Nephron (organoid): ENCODE measurements at regions not wholly inside any gene's neighbourhood (a gene's known extent, or its start where the extent isn't known, plus 50 kb on each side); places are given as distances from the start of the nearest gene placed in this dataset.

ENCODE experiments used
- H3K27ac Mint-ChIP-seq, 3 experiments: 2 replicates each; pipeline ENCODE4 v1.8.0; 2020; ENCODE audit warnings: mixed read lengths in 3 of 3, mild to moderate bottlenecking in 2 of 3, moderate library complexity in 1 of 3
- H3K27me3 Mint-ChIP-seq: 2 replicates; pipeline ENCODE4 v1.8.0; 2021; ENCODE audit warnings: low read depth, mild to moderate bottlenecking, moderate library complexity, mixed read lengths
- H3K36me3 Mint-ChIP-seq: 2 replicates; pipeline ENCODE4 v1.8.0; 2020; ENCODE audit warnings: low read depth, mixed read lengths
- H3K4me1 Mint-ChIP-seq: 2 replicates; pipeline ENCODE4 v1.8.0; 2020; ENCODE audit warnings: mixed read lengths
- H3K4me3 Mint-ChIP-seq, 3 experiments: 2 replicates each; pipeline ENCODE4 v1.8.0; 2020; ENCODE audit warnings: mild to moderate bottlenecking in 3 of 3, mixed read lengths in 3 of 3, moderate library complexity in 2 of 3
- H3K9me3 Mint-ChIP-seq: 2 replicates; pipeline ENCODE4 v1.8.0; 2020; ENCODE audit warnings: mixed read lengths
- CTCF ChIP-seq, 3 experiments: fragments of 200-600 bp; sonication (generic); IDR thresholded peaks; one replicate each; pipeline ENCODE4 v1.5.0; 2021; ENCODE audit warnings: antibody characterized with exemption in 3 of 3; ENCODE audit not compliant: unreplicated experiment in 3 of 3

GRCh38 chr1:192003295-192004077 lies 154.8 kb upstream of the RGS18 start:
- H3K4me1 Mint-ChIP-seq = no peaks in the 10 kb centered on the region
- H3K4me3 Mint-ChIP-seq = no peak overlapping the region
- TF ChIP-seq CTCF (IDR thresholded peaks at IDR 0.05; ENCODE audit: unreplicated experiment in 3 of 3) = no peak
- no peaks in the 10 kb centered on the region for H3K27me3 Mint-ChIP-seq
- H3K9me3 Mint-ChIP-seq = no peaks in the 10 kb centered on the region
- H3K27ac Mint-ChIP-seq = no peak overlapping the region
- H3K36me3 Mint-ChIP-seq = no peaks in the 10 kb centered on the region

GRCh38 chr1:192005976-192006375 lies 152.3 kb upstream of the RGS18 start:
- Mint-ChIP-seq H3K27ac (no peak overlapping the region), H3K36me3 (no peaks in the 10 kb centered on the region), H3K4me1 (no peaks in the 10 kb centered on the region), H3K9me3 (no peaks in the 10 kb centered on the region), H3K4me3 (no peak overlapping the region), H3K27me3 (no peaks in the 10 kb centered on the region)
- TF ChIP-seq CTCF (IDR thresholded peaks at IDR 0.05; ENCODE audit: unreplicated experiment in 3 of 3) = no peak

- Mint-ChIP-seq H3K27me3 (no peaks in the 10 kb centered on the region), H3K9me3 (no peaks in the 10 kb centered on the region), H3K4me1 (no peaks in the 10 kb centered on the region), H3K27ac (no peak overlapping the region), H3K4me3 (no peak overlapping the region), H3K36me3 (no peaks in the 10 kb centered on the region)
- no peak for TF ChIP-seq CTCF (IDR thresholded peaks at IDR 0.05; ENCODE audit: unreplicated experiment in 3 of 3)
Measured at GRCh38 chr1:192008281-192008825, 149.9 kb upstream of the RGS18 start.

GRCh38 chr1:192010406-192010805 lies 147.9 kb upstream of the RGS18 start:
- no peak overlapping the region for H3K27ac Mint-ChIP-seq
- no peak overlapping the region for H3K4me3 Mint-ChIP-seq
- H3K9me3 Mint-ChIP-seq = no peaks in the 10 kb centered on the region
- no peaks in the 10 kb centered on the region for H3K36me3 Mint-ChIP-seq
- no peaks in the 10 kb centered on the region for H3K4me1 Mint-ChIP-seq
- H3K27me3 Mint-ChIP-seq = no peaks in the 10 kb centered on the region
- TF ChIP-seq CTCF (IDR thresholded peaks at IDR 0.05; ENCODE audit: unreplicated experiment in 3 of 3) = no peak

- TF ChIP-seq CTCF (IDR thresholded peaks at IDR 0.05; ENCODE audit: unreplicated experiment in 3 of 3) = no peak
- no peaks in the 10 kb centered on the region for H3K27me3 Mint-ChIP-seq
- no peaks in the 10 kb centered on the region for H3K9me3 Mint-ChIP-seq
- H3K36me3 Mint-ChIP-seq = no peaks in the 10 kb centered on the region
- H3K4me3 Mint-ChIP-seq = no peak overlapping the region
- no peaks in the 10 kb centered on the region for H3K4me1 Mint-ChIP-seq
- H3K27ac Mint-ChIP-seq = no peak overlapping the region
Measured at GRCh38 chr1:192011525-192011924, 146.7 kb upstream of the RGS18 start.

GRCh38 chr1:192022827-192023226 lies 135.4 kb upstream of the RGS18 start:
- no peak for TF ChIP-seq CTCF (IDR thresholded peaks at IDR 0.05; ENCODE audit: unreplicated experiment in 3 of 3)

More at GRCh38 chr1:192022827-192023226, 135.4 kb upstream of the RGS18 start:
- H3K27me3 Mint-ChIP-seq = peaks cover 6% of the 10 kb centered on the region
- H3K27ac Mint-ChIP-seq = no peak overlapping the region
- no peak overlapping the region for H3K4me3 Mint-ChIP-seq
- peaks cover 6% of the 10 kb centered on the region for H3K9me3 Mint-ChIP-seq
- H3K36me3 Mint-ChIP-seq = no peaks in the 10 kb centered on the region
- no peaks in the 10 kb centered on the region for H3K4me1 Mint-ChIP-seq
